ENCODE measurements at regions not wholly inside any gene's neighbourhood (a gene's known extent, or its start where the extent isn't known, plus 50 kb on each side); places are given as distances from the start of the nearest gene placed in this dataset.

DNA sequence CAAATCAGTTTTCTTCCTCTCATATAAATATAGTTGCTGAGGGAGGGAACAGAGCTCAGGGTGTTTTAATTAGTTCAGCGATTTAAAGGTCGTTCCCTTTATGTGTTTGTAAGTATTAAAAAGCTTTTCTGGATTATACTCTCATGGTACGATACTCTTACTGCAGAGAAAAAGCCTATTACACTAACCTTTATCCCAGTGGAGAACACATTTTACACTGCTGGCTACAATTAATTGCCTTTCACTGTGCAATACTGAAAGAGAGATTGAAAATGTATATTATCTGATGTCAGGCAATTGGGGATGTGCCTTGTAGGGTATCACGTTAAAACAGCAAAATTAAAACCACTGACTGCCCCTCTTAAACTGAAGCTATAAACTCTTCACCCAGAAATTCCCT, 526.9 kb upstream of the SGCG start:
- DNase-seq (ENCODE audit: low spot score) (no peak), ATAC-seq (ENCODE audit: insufficient number of reproducible peaks, low FRiP score, low read depth) (no peak)
- no peaks in the 10 kb centered on the region for H3K27me3 ChIP-seq (replicated peaks; ENCODE audit: insufficient read depth)
- H3K9me3 ChIP-seq: no peaks in the 10 kb centered on the region
- H3K4me3 ChIP-seq: no peak overlapping the region
- no peak overlapping the region for H3K27ac ChIP-seq
- H3K36me3 ChIP-seq: no peaks in the 10 kb centered on the region
- TF ChIP-seq CTCF (IDR thresholded peaks at IDR 0.05): no peak
- no peaks in the 10 kb centered on the region for H3K4me1 ChIP-seq (ENCODE audit: control insufficient read depth in 1 of 2, low read depth in 2 of 2)

DNA sequence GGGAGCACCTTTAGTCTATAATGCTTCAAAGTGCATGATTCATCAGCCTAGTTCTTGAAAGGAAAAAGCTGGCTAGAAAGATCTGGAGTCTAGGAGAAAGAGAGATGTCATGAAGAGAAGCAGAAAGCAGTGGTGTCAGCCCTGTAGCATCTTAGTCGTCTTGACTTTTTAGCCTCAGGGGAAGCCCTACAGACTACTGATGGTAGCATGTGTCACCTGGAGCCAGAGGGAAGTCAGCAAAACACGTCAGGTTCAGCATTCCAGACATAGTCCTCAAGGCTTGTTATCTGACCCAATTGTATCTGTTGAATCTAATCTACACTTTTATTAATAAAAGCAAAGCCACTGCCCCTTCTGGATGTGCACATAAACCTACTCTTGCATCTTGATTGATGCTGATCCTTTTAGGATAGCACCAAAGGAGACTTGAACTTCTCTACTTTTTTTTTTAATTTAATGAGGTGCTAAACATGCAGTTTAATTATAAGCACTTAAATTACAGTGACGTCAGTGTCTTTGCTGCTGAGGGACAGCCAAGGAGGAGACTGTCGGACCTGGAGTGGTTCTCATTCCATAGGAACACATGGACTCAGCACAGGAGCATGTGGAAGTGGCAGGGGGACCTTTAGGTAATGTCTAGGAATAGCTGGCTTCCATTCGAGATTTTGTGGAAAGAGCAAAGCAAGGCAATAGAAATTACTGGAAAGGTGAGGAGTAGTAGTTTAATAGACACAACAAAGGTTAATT, 525.5 kb upstream of the SGCG start:
- no peaks in the 10 kb centered on the region for H3K27me3 ChIP-seq (replicated peaks; ENCODE audit: insufficient read depth)

DNA sequence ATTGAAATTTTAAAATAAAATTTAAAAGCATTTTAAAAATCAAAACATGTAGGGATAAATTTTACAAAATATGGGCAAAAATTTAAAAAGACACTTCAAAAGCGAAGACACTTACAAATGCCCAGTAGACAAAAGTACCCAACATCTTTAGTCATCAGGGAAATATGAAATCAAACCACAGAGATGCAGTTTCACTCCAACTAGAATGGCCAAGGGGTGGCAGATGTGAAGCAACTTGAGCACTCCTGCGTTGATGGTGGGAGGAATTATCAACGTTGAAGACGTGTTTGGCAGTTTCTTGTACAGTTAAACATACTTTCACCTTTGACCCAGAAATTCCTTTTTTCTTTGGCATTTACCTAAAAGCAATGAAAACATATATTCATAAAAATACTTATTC, 518.0 kb upstream of the SGCG start:
- H3K9me3 ChIP-seq: no peaks in the 10 kb centered on the region
- no peak overlapping the region for H3K4me3 ChIP-seq
- no peaks in the 10 kb centered on the region for H3K4me1 ChIP-seq (ENCODE audit: control insufficient read depth in 1 of 2, low read depth in 2 of 2)
- H3K27ac ChIP-seq: no peak overlapping the region
- H3K27me3 ChIP-seq (replicated peaks; ENCODE audit: insufficient read depth): no peaks in the 10 kb centered on the region
- no peaks in the 10 kb centered on the region for H3K36me3 ChIP-seq
- no peak for DNase-seq (ENCODE audit: low spot score)
- no peak for TF ChIP-seq CTCF (IDR thresholded peaks at IDR 0.05)
- ATAC-seq (ENCODE audit: insufficient number of reproducible peaks, low FRiP score, low read depth): no peak

More for the DNA sequence above, 525.5 kb upstream of the SGCG start:
- H3K27ac ChIP-seq: no peak overlapping the region
- no peak overlapping the region for H3K4me3 ChIP-seq
- ATAC-seq (ENCODE audit: insufficient number of reproducible peaks, low FRiP score, low read depth) (no peak), DNase-seq (ENCODE audit: low spot score) (no peak)
- no peaks in the 10 kb centered on the region for H3K36me3 ChIP-seq
- no peaks in the 10 kb centered on the region for H3K9me3 ChIP-seq
- no peak for TF ChIP-seq CTCF (IDR thresholded peaks at IDR 0.05)
- H3K4me1 ChIP-seq (ENCODE audit: control insufficient read depth in 1 of 2, low read depth in 2 of 2): no peaks in the 10 kb centered on the region

DNA sequence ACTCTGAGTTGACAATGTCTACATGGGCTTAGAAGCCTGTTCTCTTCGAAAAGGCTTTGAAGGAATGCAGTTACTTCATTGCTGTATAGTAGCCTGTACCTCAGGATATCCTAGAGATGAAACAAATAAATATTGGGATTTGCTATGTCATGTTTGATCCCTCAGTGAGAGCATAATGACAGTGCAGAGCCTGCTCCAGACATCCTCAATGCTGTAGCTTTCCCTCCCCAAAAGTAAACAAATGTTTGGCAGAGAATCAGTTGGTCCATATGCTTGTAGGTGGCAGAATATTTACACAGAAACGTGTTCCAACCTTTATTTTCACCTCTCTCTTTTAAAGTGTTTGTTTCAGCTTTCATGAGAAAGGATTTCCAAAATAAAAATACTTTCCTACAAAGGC, 515.3 kb upstream of the SGCG start:
- Histone ChIP-seq H3K9me3 (no peaks in the 10 kb centered on the region), H3K36me3 (no peaks in the 10 kb centered on the region), H3K27ac (no peak overlapping the region), H3K27me3 (replicated peaks; ENCODE audit: insufficient read depth) (no peaks in the 10 kb centered on the region), H3K4me3 (no peak overlapping the region), H3K4me1 (ENCODE audit: control insufficient read depth in 1 of 2, low read depth in 2 of 2) (no peaks in the 10 kb centered on the region)
- no peak for DNase-seq (ENCODE audit: low spot score)
- TF ChIP-seq CTCF (IDR thresholded peaks at IDR 0.05): no peak
- no peak for ATAC-seq (ENCODE audit: insufficient number of reproducible peaks, low FRiP score, low read depth)

GRCh38 chr13:22690756-22691155, 490.0 kb upstream of the SGCG start:
- Histone ChIP-seq H3K36me3 (no peaks in the 10 kb centered on the region), H3K4me1 (ENCODE audit: control insufficient read depth in 1 of 2, low read depth in 2 of 2) (no peaks in the 10 kb centered on the region), H3K4me3 (no peak overlapping the region), H3K9me3 (peaks cover 9% of the 10 kb centered on the region), H3K27ac (no peak overlapping the region), H3K27me3 (replicated peaks; ENCODE audit: insufficient read depth) (no peaks in the 10 kb centered on the region)
- no peak for TF ChIP-seq CTCF (IDR thresholded peaks at IDR 0.05)
- DNase-seq (ENCODE audit: low spot score): no peak
- ATAC-seq (ENCODE audit: insufficient number of reproducible peaks, low FRiP score, low read depth): no peak
